Mucosa of descending colon (tissue), 3 donors: ENCODE measurements at regions not wholly inside any gene's neighbourhood (a gene's known extent, or its start where the extent isn't known, plus 50 kb on each side); places are given as distances from the start of the nearest gene placed in this dataset.

Source experiments
- ATAC-seq: fragments of 200-7000 bp; cut with Tn5 transposase; one replicate; pipeline ENCODE4 v1.9.1; 2020; ENCODE audit warnings: mild to moderate bottlenecking, moderate library complexity
- DNase-seq, 3 donors: peaks; one replicate each; pipeline ENCODE4 v3.0.0-alpha.2; 2020
- H3K36me3 ChIP-seq: fragments of 200-600 bp; one replicate; pipeline ENCODE4 v1.8.0; 2021; ENCODE audit warnings: low read depth, mild to moderate bottlenecking
- H3K4me1 ChIP-seq: fragments of 200-600 bp; one replicate; pipeline ENCODE4 v1.8.0; 2021; ENCODE audit warnings: low read depth, mild to moderate bottlenecking
- H3K4me3 ChIP-seq: fragments of 200-600 bp; one replicate; pipeline ENCODE4 v1.8.0; 2021; ENCODE audit warnings: mild to moderate bottlenecking
- H3K9me3 ChIP-seq: fragments of 200-600 bp; one replicate; pipeline ENCODE4 v1.8.0; 2021; ENCODE audit warnings: mild to moderate bottlenecking
- intact Hi-C, 2 donors: fragments of 100-400 bp; cut with DNase I in 1 of 2; cut with micrococcal nuclease in 1 of 2; formaldehyde crosslinking; loops; one replicate each; pipeline versions ENCODE4 v1.11.0 to v1.11.1; 2022; cut with DNase I, micrococcal nuclease
- TF ChIP-seq, protein P1 (sequence below): fragments of 200-600 bp; IDR thresholded peaks from one replicate; pipeline ENCODE4 v1.8.0; 2022; ENCODE audit warnings: antibody characterized with exemption, mild to moderate bottlenecking
- donor health status: DM: no; HTN: no; CAD: no; lungs with moderate emphysema.
- donor health status: DM: no; HTN: no; CAD: no.
- donor health status: DM: no; HTN: yes; CAD: no.

DNA sequence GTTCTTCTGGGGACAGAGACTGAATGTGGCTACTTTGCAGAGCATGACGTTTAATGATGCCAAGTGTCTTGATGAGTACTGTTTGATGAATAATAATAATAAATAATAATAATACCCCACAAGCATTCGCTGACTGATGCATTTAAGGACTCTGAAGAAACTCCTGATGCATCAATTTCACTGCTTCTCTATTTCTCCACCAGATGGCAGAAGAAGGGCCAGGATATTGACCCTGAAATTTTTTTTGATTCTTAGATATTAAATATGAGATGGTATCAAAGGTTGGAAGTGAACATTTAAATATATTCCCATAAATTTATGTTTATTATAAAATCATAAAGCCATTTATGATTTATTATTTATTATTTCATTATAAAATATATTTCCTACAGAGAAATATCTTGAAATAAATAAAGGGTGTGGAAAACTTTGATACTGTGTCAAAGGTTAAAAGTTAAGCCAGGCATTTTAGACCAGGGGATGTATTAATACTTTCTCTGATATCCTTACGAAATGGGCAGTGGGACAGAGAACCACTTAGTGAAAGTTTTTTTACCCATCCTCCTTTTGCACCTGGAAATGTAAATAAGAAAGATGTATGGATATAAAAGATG is 170.9 kb downstream of the LACC1 start:
- no peak overlapping the region for H3K4me3 ChIP-seq
- intact Hi-C loops, result loop anchor here (5.0 to 10.0 kb wide), 3 partner anchors 94 to 387 kb away; no protein-coding TSS in a partner anchor
- H3K36me3 ChIP-seq, result no peaks in the 10 kb centered on the region
- DNase-seq (peak in 1 of 3 donors; percentile 43), ATAC-seq (peak; percentile 40)
- no peaks in the 10 kb centered on the region for H3K9me3 ChIP-seq
- peaks cover 9% of the 10 kb centered on the region for H3K4me1 ChIP-seq
- TF ChIP-seq, protein P1, sequence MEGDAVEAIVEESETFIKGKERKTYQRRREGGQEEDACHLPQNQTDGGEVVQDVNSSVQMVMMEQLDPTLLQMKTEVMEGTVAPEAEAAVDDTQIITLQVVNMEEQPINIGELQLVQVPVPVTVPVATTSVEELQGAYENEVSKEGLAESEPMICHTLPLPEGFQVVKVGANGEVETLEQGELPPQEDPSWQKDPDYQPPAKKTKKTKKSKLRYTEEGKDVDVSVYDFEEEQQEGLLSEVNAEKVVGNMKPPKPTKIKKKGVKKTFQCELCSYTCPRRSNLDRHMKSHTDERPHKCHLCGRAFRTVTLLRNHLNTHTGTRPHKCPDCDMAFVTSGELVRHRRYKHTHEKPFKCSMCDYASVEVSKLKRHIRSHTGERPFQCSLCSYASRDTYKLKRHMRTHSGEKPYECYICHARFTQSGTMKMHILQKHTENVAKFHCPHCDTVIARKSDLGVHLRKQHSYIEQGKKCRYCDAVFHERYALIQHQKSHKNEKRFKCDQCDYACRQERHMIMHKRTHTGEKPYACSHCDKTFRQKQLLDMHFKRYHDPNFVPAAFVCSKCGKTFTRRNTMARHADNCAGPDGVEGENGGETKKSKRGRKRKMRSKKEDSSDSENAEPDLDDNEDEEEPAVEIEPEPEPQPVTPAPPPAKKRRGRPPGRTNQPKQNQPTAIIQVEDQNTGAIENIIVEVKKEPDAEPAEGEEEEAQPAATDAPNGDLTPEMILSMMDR, result peak; percentile 45

DNA sequence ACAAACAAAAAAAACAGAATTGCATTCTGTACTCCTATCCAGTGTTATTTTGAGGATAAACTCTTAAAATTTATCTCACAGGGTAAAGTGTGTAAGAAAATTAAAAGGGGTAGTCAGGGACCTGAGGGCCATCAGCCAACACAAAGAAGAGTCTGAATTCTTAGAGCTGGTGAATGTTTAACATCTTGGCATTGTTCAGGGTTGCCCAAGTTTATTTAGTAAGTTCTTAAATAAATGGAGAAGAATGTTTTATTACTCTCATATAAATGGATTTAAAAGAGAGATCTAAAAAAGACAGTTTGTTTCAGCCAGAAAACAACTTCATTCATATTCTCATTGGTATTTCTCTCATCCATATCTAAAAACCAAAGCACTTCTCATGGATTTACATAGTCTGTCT is 171.7 kb downstream of the LACC1 start:
- Histone ChIP-seq H3K4me1 (peaks cover 9% of the 10 kb centered on the region), H3K4me3 (no peak overlapping the region), H3K9me3 (no peaks in the 10 kb centered on the region), H3K36me3 (no peaks in the 10 kb centered on the region)
- no peak for DNase-seq
- TF ChIP-seq, protein P1, result no peak
- intact Hi-C loops, result loop anchor here (5.0 to 10.0 kb wide), 3 partner anchors 93 to 386 kb away; no protein-coding TSS in a partner anchor
- peak; percentile 70 for ATAC-seq

DNA sequence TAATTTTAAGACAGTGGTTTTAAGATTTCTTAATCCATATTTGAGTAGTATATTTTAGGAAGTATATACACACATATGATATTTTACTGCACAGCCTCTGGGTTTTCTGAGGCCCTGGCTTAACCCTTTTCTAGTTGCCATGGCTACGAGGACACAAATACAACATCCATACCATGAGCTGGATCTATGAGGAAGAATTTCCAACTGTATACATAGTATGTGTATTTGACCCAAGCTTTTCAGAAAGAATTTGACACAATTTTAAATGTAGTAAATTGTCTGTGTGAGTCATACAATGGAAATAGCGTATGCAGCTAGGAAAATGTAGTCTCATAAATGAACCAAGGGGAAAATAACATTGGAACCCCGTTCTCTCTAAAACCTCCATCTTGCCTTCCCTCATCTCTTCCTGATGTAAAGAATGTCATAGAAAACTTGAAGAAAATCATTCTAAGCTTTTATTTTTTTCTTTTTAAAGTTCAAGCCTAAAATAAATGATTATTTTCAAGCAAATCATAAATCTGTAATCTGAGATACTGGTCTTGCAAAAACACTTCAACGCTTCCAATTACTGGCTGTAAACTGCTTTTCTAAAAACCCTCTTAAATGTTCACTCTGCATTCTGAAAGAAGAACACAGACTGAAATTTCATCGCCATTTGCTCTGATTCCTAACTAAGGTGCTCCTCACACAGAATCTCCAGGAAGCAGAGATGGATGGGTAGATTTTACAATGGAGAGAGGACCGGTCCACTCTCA is 172.4 kb downstream of the LACC1 start:
- H3K4me1 ChIP-seq, result peaks cover 9% of the 10 kb centered on the region
- DNase-seq, result no peak
- intact Hi-C loops, result loop anchor here (5.0 to 10.0 kb wide), 3 partner anchors 93 to 385 kb away; no protein-coding TSS in a partner anchor
- peak; percentile 95 for ATAC-seq
- H3K9me3 ChIP-seq, result no peaks in the 10 kb centered on the region
- H3K4me3 ChIP-seq, result no peak overlapping the region
- TF ChIP-seq, protein P1, result no peak
- H3K36me3 ChIP-seq, result no peaks in the 10 kb centered on the region

DNA sequence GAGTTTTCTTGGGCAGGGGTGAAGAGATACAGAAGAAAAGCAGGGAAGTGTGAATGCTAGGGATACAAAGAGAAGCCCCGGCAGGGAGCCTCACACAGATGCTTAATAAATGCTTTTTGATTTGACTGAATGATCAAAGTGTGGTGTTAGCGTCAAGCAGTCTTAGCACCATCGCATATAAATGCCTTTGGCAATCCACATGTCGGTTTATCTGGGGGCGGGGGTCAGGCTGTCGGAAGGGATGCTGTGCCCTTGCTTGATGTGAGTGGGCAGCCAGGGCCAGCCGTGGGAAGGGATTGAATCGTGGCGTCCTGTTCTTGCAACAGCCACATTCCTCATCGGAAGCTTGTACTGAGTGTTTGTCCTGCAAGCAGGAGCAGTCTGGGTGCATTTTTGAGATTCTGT is 173.1 kb downstream of the LACC1 start:
- Histone ChIP-seq H3K4me1 (peaks cover 9% of the 10 kb centered on the region), H3K4me3 (no peak overlapping the region), H3K9me3 (no peaks in the 10 kb centered on the region), H3K36me3 (no peaks in the 10 kb centered on the region)
- ATAC-seq, result no peak
- DNase-seq, result no peak
- TF ChIP-seq, protein P1, result no peak
- intact Hi-C loops, result loop anchor here (5.0 to 10.0 kb wide), 3 partner anchors 92 to 385 kb away; no protein-coding TSS in a partner anchor

DNA sequence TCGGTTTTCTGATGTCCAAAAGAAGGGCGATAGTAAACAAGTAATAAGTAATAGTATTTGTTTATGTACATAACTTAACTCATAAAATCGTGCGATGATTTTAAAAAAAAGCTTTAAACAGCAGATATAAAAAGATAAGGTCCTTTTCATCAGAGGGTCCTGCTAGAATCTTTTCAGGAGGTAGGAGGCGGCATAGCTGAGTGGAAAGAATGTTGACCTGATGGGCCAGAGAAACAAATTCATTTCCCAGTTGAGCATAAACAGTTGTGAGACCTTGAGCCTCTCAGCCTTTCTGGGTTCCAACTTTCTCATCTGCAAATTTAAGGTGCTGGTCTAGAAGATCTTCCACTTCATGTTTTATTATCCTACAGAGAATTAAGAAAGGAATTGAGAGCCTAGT is 173.5 kb downstream of the LACC1 start:
- TF ChIP-seq, protein P1, result no peak
- Histone ChIP-seq H3K36me3 (no peaks in the 10 kb centered on the region), H3K4me3 (no peak overlapping the region), H3K9me3 (no peaks in the 10 kb centered on the region), H3K4me1 (peaks cover 9% of the 10 kb centered on the region)
- no peak for ATAC-seq
- no peak for DNase-seq
- intact Hi-C loops, result loop anchor here (5.0 to 10.0 kb wide), 3 partner anchors 92 to 384 kb away; no protein-coding TSS in a partner anchor
